Endothelial cell of umbilical vein (primary cell): ENCODE measurements at regions not wholly inside any gene's neighbourhood (a gene's known extent, or its start where the extent isn't known, plus 50 kb on each side); places are given as distances from the start of the nearest gene placed in this dataset.

Experiments used
- BruUV-seq: library from RNA; stranded (reverse); fragments of 400-500 nt; replicated peaks from 2 replicates; lab custom pipeline; 2021; lab: Mats Ljungman, UMichigan
- CTCF ChIA-PET: fragments of 300-600, 350-600 bp; sonication (Branson Sonifier 250); formaldehyde crosslinking; loops from one replicate; lab custom pipeline; 2021; ENCODE audit warnings: antibody characterized with exemption, inconsistent platforms; lab: Charles Lee
- POLR2A ChIA-PET: fragments of 300-600, 350-600 bp; sonication (Branson Sonifier 250); formaldehyde crosslinking; loops from one replicate; lab custom pipeline; 2021; ENCODE audit warnings: antibody characterized with exemption, inconsistent platforms; lab: Charles Lee
- DNase-seq: peaks from one replicate; pipeline ENCODE4 v3.0.0-alpha.2; 2011; ENCODE audit warnings: low read depth, low spot score
- FAIRE-seq: peaks from 2 replicates; lab custom pipeline; 2011; peaks lifted over from hg19 to GRCh38; lab: Jason Lieb, UNC
- H2AFZ ChIP-seq: 2 replicates; pipeline ENCODE4 v1.6.0; 2012; ENCODE audit warnings: low read depth, low read length, control low read depth, inconsistent platforms
- H3K27ac ChIP-seq: 2 replicates; pipeline ENCODE4 v1.5.1; 2011; ENCODE audit warnings: low read depth, mild to moderate bottlenecking, control low read depth, low read length, moderate library complexity; ENCODE audit not compliant: insufficient read depth
- H3K27me3 ChIP-seq, 2 experiments: 2 replicates each; pipeline versions ENCODE4 v1.6.0 to v1.6.1; 2011; ENCODE audit warnings: low read length in 2 of 2, mixed read lengths in 1 of 2; ENCODE audit not compliant: control insufficient read depth in 2 of 2, insufficient read depth in 2 of 2
- H3K36me3 ChIP-seq, 2 experiments: 2 replicates in 1 of 2; 3 replicates in 1 of 2; pipeline ENCODE4 v1.5.1; 2011; ENCODE audit warnings: low read length in 2 of 2, mild to moderate bottlenecking in 1 of 2, moderate library complexity in 1 of 2; ENCODE audit not compliant: control insufficient read depth in 2 of 2, insufficient read depth in 2 of 2; ENCODE audit errors: extremely low read depth in 1 of 2
- H3K4me1 ChIP-seq: 3 replicates; pipeline ENCODE4 v1.5.1; 2011; ENCODE audit warnings: mild to moderate bottlenecking, low read length; ENCODE audit not compliant: control insufficient read depth, insufficient read depth; ENCODE audit errors: extremely low read depth
- H3K4me2 ChIP-seq: 2 replicates; pipeline ENCODE4 v1.6.1; 2011; ENCODE audit warnings: low read length, control low read depth, mixed read lengths; ENCODE audit not compliant: insufficient read depth
- H3K4me3 ChIP-seq, 3 experiments: fragments of 200-600 bp in 1 of 3; sonication (generic), shearing (Covaris generic) in 1 of 3; replicated peaks in 1 of 3; 2 replicates each; pipeline ENCODE4 v1.5.1; 2011 to 2016; ENCODE audit warnings: control low read depth in 3 of 3, low read length in 3 of 3, mild to moderate bottlenecking in 2 of 3, inconsistent platforms in 1 of 3, low read depth in 1 of 3, moderate library complexity in 1 of 3; ENCODE audit not compliant: insufficient read depth in 1 of 3
- H3K79me2 ChIP-seq: 2 replicates; pipeline ENCODE4 v1.6.0; 2012; ENCODE audit warnings: low read length, inconsistent platforms; ENCODE audit not compliant: control insufficient read depth, insufficient read depth
- H3K9ac ChIP-seq: replicated peaks from 2 replicates; pipeline ENCODE3; 2011; ENCODE audit warnings: low read length, control low read depth; ENCODE audit not compliant: insufficient read depth; ENCODE audit errors: extremely low read depth
- H3K9me1 ChIP-seq: replicated peaks from 3 replicates; pipeline ENCODE4 v1.6.0; 2011; ENCODE audit warnings: mild to moderate bottlenecking, low read length; ENCODE audit not compliant: control insufficient read depth, insufficient read depth; ENCODE audit errors: extremely low read depth
- H3K9me3 ChIP-seq: replicated peaks from 2 replicates; pipeline ENCODE4 v1.5.1; 2012; ENCODE audit warnings: low read length, inconsistent platforms; ENCODE audit not compliant: control insufficient read depth, insufficient read depth
- H4K20me1 ChIP-seq: replicated peaks from 2 replicates; pipeline ENCODE3; 2011; ENCODE audit warnings: mild to moderate bottlenecking, low read length; ENCODE audit not compliant: control insufficient read depth, insufficient read depth; ENCODE audit errors: extremely low read depth
- EZH2 ChIP-seq: IDR thresholded peaks from 2 replicates; pipeline ENCODE4 v1.6.1; 2012; ENCODE audit warnings: borderline replicate concordance, low read depth, mild to moderate bottlenecking, moderate library complexity, low read length, inconsistent platforms; ENCODE audit not compliant: severe bottlenecking
- FOS ChIP-seq: IDR thresholded peaks from 2 replicates; pipeline ENCODE4 v1.6.1; 2011; ENCODE audit warnings: mild to moderate bottlenecking, low read length, moderate library complexity, borderline replicate concordance; ENCODE audit not compliant: insufficient read depth
- GATA2 ChIP-seq: IDR thresholded peaks from 2 replicates; pipeline ENCODE4 v1.7.0; 2011; ENCODE audit warnings: low read depth, mild to moderate bottlenecking, moderate library complexity, mixed read lengths, low read length; ENCODE audit not compliant: insufficient read length, insufficient read depth
- POLR2A ChIP-seq: IDR thresholded peaks from 2 replicates; pipeline ENCODE4 v1.6.1; 2012; ENCODE audit warnings: low read depth, mild to moderate bottlenecking, control low read depth, low read length
- POLR2AphosphoS5 ChIP-seq: IDR thresholded peaks from 2 replicates; pipeline ENCODE4 v1.6.1; 2012; ENCODE audit warnings: low read depth, mild to moderate bottlenecking, control low read depth, low read length, moderate library complexity; ENCODE audit not compliant: insufficient read depth
- dilution Hi-C: fragments of 300-500 bp; cut with MboI; formaldehyde crosslinking; loops from one replicate; pipeline ENCODE4 v1.15.0; 2019; ENCODE audit warnings: low sequenced_read_pairs; ENCODE audit not compliant: extremely low pct_ligation_motif_present
- intact Hi-C: fragments of 100-400 bp; cut with micrococcal nuclease; formaldehyde crosslinking; loops from one replicate; pipeline ENCODE4 v1.10.0; 2022
- TF ChIP-seq, protein P1 (sequence below): IDR thresholded peaks from 2 replicates; pipeline ENCODE4 v1.6.1; 2011; ENCODE audit not compliant: insufficient read depth, insufficient read length
- TF ChIP-seq, protein P2 (sequence below), 2 donors: IDR thresholded peaks; 1 replicate in 1 of 2; 2 replicates in 1 of 2; pipeline ENCODE4 v1.5.1; 2011; ENCODE audit warnings: low read length in 2 of 2, mild to moderate bottlenecking in 2 of 2, moderate library complexity in 2 of 2, control low read depth in 1 of 2, inconsistent platforms in 1 of 2, low read depth in 1 of 2; ENCODE audit not compliant: insufficient read depth in 1 of 2; ENCODE audit errors: extremely low read depth in 1 of 2

DNA sequence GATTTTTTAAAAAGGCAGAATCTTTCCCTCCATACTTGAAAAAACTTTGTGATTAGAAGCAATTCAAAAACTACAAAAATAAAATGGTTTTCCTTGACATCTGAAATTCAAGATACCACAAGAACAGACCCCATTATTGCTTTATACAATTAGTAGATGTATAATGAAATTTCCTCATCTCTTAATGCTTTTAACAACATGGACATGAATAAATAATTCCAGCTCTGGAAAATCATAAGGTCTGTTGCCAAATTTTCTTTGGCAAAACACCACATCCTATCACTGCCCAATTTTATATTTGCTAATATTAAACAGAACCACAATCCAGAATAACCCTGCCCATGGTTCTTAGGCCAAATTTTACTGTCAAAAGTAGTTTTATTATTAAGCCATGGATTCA is 1543.6 kb upstream of the MIR17HG start:
- intact Hi-C loops = no loop called here
- Histone ChIP-seq H2AFZ (no peak overlapping the region), H3K27ac (no peak overlapping the region), H3K9me1 (no peaks in the 10 kb centered on the region), H4K20me1 (no peaks in the 10 kb centered on the region), H3K4me2 (no peak overlapping the region), H3K9ac (no peak overlapping the region), H3K4me3 (no peak overlapping the region), H3K27me3 (no peaks in the 10 kb centered on the region), H3K36me3 (no peaks in the 10 kb centered on the region), H3K79me2 (no peaks in the 10 kb centered on the region), H3K9me3 (no peaks in the 10 kb centered on the region), H3K4me1 (no peaks in the 10 kb centered on the region)
- FAIRE-seq (no peak), DNase-seq (no peak)
- dilution Hi-C loops = no loop called here
- BruUV-seq = no TSS peak
- ChIA-PET POLR2A (no interaction called here), CTCF (no interaction called here)
- TF ChIP-seq GATA2 = no peak
- no peak for TF ChIP-seq FOS
- no peak for TF ChIP-seq EZH2
- TF ChIP-seq, protein P1, sequence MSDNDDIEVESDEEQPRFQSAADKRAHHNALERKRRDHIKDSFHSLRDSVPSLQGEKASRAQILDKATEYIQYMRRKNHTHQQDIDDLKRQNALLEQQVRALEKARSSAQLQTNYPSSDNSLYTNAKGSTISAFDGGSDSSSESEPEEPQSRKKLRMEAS = no peak
- no peak for TF ChIP-seq POLR2AphosphoS5
- no peak for TF ChIP-seq POLR2A
- TF ChIP-seq, protein P2, sequence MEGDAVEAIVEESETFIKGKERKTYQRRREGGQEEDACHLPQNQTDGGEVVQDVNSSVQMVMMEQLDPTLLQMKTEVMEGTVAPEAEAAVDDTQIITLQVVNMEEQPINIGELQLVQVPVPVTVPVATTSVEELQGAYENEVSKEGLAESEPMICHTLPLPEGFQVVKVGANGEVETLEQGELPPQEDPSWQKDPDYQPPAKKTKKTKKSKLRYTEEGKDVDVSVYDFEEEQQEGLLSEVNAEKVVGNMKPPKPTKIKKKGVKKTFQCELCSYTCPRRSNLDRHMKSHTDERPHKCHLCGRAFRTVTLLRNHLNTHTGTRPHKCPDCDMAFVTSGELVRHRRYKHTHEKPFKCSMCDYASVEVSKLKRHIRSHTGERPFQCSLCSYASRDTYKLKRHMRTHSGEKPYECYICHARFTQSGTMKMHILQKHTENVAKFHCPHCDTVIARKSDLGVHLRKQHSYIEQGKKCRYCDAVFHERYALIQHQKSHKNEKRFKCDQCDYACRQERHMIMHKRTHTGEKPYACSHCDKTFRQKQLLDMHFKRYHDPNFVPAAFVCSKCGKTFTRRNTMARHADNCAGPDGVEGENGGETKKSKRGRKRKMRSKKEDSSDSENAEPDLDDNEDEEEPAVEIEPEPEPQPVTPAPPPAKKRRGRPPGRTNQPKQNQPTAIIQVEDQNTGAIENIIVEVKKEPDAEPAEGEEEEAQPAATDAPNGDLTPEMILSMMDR (IDR thresholded peaks at IDR 0.05; ENCODE audit: extremely low read depth in 1 of 2, insufficient read depth in 1 of 2, low read depth in 1 of 2, low read length in 2 of 2) = no peak
